Ovary (tissue), 3 donors: ENCODE measurements at regions not wholly inside any gene's neighbourhood (a gene's known extent, or its start where the extent isn't known, plus 50 kb on each side); places are given as distances from the start of the nearest gene placed in this dataset.

Source experiments
- POLR2A ChIP-seq: fragments of 450-650 bp; IDR thresholded peaks from one replicate; pipeline ENCODE4 v1.6.1; 2017; ENCODE audit warnings: antibody characterized with exemption, mild to moderate bottlenecking, moderate library complexity
- TF ChIP-seq, protein P1 (sequence below), 3 donors: fragments of 450-650 bp in 2 of 3; fragments of 200-600 bp in 1 of 3; IDR thresholded peaks; one replicate each; pipeline versions ENCODE4 v1.5.1 to v1.8.0; 2016 to 2022; ENCODE audit warnings: antibody characterized with exemption in 3 of 3, mild to moderate bottlenecking in 1 of 3
- donor health status: DM: no; HTN: no; CAD: no.

DNA sequence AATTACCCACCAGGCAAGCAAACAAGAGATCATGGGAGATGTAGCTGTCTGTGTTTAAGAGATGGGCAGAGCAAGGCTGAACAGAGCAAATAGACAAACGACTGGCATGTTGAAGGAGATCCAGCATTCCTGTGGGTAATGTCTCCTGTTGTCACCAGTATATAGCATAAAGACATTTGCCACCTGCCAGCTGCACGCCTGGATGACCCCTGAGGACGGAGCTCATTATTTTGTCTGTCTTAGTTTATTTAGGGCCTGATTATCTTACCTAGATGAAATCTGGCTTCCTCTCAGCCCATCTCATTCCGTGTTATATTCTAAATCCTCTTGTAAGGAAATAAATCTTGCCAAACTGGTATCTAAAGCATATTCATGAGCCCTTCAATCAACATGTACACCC is 510.3 kb upstream of the LINC00305 start:
- TF ChIP-seq, protein P1, sequence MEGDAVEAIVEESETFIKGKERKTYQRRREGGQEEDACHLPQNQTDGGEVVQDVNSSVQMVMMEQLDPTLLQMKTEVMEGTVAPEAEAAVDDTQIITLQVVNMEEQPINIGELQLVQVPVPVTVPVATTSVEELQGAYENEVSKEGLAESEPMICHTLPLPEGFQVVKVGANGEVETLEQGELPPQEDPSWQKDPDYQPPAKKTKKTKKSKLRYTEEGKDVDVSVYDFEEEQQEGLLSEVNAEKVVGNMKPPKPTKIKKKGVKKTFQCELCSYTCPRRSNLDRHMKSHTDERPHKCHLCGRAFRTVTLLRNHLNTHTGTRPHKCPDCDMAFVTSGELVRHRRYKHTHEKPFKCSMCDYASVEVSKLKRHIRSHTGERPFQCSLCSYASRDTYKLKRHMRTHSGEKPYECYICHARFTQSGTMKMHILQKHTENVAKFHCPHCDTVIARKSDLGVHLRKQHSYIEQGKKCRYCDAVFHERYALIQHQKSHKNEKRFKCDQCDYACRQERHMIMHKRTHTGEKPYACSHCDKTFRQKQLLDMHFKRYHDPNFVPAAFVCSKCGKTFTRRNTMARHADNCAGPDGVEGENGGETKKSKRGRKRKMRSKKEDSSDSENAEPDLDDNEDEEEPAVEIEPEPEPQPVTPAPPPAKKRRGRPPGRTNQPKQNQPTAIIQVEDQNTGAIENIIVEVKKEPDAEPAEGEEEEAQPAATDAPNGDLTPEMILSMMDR (IDR thresholded peaks at IDR 0.05): no peak
- TF ChIP-seq POLR2A: no peak
